ENCODE measurements at regions not wholly inside any gene's neighbourhood (a gene's known extent, or its start where the extent isn't known, plus 50 kb on each side); places are given as distances from the start of the nearest gene placed in this dataset.

- TF ChIP-seq POLR2A (IDR thresholded peaks at IDR 0.05; ENCODE audit: low read length) (no peak), GATA1 (IDR thresholded peaks at IDR 0.05; ENCODE audit: low read depth, low read length) (no peak)
Measured at GRCh38 chr5:61215996-61216395, 53.7 kb upstream of the SMIM15 start.

All from erythroblast (primary cell).